Activated CD4-positive, alpha-beta T cell treated with anti-CD3 and anti-CD28 coated beads, Interleukin-10, Interleukin-2, amounts not matched to agents 100 ng/mL and 50 ng/mL, durations not matched to agents 16 hours and 8 hours (primary cell): ENCODE measurements at regions not wholly inside any gene's neighbourhood (a gene's known extent, or its start where the extent isn't known, plus 50 kb on each side); places are given as distances from the start of the nearest gene placed in this dataset.

ENCODE experiments used
- DNase-seq: peaks from one replicate; pipeline ENCODE4 v3.0.0-alpha.2; 2020

DNA sequence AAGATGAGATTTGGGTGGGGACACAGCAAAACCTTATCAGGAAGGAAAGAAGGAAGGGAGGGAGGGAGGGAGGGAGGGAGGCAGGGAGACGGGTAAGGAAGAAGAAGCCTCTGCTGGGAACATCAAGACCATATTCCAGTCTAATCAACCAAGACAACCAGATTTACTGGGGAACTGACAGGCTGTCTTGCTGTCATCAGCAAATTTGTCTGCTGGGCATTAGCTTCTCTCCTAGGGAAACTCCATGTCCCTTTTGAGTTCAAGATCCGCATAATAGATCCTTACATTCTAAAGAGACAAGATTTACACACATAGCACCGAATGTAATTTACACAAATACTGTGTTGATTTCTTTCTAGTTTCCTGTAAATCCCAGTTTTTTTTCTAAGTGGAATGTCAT, 1618.9 kb upstream of the ZEB2 start:
- DNase-seq, result no peak

DNA sequence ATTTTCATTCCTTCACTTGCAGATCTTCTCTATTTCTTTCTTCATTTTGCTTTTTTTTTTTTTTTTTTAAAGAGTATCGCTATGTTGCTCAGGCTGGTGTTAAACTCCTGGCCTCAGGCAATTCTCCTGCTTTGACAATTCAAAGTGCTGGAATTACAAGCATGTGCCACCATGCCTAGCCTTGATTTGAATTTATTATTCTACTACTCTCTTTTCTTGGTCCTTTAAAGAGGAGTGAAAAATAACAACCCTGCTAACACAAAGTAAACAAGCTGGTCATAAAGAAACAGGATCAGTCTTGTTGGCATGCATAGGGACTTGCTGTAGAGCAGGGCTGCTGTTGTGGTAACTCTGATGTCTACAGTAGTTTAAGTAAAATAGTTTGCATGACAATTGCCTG, 1615.3 kb upstream of the ZEB2 start:
- no peak for DNase-seq

DNA sequence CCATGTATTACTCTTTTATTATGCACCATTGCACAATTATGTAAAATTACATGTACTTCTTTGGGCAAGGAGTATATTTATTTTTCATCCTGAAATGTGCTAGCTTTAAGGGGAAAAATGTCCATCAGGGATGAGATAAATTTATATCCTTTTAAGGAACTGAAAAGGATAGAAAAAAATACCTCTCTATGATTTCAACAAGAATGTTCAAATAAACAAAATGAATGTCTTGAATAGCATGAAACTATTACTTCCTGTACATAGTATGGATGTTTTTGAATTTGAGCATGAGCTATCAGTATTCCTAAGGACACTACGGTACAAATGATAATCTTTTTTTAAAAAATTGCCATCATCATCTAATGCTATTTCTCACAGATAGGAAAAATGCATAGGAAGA, 1611.9 kb upstream of the ZEB2 start:
- no peak for DNase-seq

DNA sequence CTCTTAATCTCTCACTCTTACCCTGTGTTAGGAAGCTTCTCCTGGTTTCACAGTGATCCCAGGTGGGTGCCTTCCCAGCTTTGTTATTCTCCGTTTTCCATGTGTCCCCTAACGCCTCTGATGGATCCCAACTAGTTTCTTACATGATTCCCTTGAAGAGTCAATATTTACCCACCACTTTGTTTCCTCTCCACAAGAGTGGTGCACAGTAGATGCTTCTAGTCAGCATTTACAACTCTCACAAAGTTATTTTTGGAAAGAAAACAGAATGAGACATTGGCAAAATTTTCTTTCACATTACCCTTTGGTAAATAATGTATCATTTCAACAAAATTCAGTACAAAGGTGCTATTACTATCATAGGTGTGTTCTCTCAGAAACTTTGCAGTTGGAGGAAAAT, 1611.1 kb upstream of the ZEB2 start:
- DNase-seq, result no peak

DNA sequence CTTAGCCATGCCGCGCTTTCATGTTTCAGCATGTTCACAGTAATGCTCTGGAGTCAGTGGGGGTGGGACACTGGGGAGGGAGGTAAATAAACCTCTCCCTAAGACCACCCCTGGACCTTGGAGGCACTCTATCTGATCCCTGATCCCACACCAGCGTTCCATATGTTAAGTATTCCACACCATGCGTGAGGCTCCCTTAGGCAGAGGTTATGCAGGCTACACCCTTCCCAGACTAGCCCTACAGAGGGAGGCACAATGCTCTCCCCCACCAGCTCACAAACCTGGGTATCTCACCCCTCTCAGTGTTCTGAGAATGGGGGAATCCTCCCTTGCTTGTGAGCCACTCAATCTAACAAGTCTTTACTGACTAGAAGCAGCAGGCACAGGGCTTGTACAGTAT, 1610.4 kb upstream of the ZEB2 start:
- no peak for DNase-seq

DNA sequence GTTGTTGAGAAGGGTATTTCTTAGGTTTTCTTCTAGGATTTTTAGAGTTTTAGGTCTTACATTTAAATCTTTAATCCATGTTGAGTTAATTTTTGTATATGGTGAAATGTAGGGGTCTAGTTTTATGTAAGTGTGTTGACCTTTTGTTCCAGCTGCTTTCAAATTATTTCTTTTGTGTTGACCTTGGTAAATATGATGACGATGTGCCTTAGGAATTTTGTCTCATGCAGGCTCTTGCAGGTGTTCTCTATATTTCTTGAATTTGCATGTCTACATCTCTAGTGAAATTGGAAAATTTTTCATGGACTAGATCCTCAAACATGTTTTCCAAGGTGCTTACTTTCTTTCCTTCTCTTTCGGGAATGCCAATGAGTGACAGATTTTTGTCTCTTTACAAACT, 1609.3 kb upstream of the ZEB2 start:
- no peak for DNase-seq

DNA sequence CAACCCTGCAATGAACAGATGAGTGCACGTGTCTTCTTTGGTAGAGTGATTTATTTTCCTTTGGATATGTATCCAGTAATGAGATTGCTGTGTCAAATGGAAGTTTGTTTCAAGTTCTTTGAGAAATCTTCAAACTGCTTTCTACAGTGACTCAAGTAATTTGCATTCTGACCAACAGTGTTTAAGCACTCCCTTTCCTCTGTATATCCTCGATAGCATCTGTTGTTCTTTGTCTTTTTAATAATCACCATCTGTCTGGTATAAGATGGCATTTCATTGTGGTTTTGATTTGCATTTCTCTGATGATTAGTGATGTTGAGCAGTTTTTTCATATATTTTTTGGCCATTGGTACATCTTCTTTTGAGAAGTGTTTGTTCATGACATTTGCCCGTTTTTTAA, 1608.3 kb upstream of the ZEB2 start:
- no peak for DNase-seq

DNA sequence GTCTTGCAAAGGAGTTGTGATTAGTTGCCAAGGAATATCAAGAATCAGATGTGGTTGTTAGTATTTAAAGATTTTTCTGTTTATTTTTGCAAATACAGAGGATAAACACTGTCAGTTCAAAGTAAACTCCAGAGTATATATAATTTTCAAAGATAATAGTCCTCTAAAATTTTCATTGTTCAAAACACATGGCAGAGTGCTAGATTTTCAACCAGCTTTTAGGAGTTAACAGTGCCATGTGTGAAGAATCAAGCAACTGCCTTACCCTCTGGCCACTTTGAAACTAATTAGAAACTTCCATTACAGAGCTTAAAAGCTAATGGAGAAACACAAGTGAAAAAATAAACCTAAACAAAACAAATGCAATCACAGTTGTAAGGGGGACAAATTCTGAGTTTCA, 1605.6 kb upstream of the ZEB2 start:
- DNase-seq, result no peak

DNA sequence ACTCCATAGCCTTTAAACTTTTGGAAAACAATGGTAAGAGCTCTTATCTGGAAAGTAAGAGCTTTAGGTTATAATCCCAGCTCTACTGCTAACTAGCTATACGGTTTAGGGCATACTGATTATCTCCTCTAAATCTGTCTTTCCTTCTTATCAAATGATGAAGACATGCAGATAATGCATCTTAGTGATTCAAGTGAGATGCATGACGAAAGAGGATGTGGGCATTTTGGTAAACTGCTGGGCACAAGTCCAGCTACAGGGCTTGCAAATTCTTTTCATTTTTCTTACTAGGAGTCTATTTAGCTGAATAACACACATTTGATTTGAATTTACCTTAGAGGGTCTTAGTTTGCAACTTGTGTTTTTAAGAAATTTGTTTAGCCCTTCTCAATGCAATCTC, 1604.8 kb upstream of the ZEB2 start:
- DNase-seq, result no peak

DNA sequence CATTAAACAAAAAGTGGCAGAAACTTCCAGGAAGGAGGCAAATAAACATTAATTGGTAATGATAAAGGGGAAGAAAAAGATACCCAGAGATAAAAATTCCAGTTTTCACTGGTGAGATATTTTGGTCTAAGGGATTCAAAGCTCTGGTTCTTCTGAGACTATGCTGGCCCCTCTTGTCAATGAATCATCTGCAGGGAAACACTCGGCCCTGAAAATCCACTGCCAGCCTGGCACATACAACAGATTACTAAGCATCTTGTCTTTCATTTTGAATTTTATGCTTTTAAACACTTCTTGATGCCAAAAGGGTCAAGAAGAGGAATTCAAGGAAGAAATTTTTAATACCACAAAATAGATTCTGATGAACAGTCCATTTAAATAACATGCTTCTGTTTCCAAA, 1603.8 kb upstream of the ZEB2 start:
- no peak for DNase-seq

DNA sequence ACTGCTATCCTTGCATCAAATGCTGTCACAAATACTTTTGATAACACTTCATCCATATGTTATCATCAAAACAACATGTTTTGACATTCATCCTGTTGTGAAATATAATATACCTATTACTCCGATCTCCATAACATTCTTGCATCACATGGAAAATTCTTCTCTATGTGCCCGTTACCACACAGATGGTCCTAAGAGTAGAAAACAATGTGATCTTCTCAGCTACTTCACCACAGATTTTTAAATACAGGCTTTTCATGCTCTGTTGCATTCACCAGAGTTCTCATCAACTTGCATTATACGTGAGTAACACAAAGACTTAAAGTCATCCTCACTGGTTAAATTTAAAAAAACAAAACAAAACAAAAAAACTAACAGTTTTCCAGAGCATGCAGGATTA, 1603.3 kb upstream of the ZEB2 start:
- DNase-seq, result no peak

DNA sequence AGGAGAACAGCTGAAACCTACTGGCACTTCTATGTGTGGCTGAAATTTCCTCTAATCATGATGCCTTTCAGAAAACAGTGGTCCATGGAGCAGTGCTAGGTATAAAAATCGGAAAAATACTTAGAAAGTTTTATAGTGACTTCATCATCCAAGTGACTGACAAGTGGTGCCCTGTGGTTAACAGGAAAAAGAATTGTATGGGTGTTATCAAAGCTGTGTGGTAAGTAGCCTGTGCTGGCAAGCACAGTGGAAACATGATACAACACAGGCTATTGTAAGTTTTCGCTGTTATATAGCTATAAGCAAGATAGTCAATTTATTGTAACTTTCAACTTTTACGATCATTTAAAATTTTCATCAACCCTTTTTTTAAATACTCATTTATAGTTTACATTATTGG, 1599.7 kb upstream of the ZEB2 start:
- DNase-seq, result no peak

DNA sequence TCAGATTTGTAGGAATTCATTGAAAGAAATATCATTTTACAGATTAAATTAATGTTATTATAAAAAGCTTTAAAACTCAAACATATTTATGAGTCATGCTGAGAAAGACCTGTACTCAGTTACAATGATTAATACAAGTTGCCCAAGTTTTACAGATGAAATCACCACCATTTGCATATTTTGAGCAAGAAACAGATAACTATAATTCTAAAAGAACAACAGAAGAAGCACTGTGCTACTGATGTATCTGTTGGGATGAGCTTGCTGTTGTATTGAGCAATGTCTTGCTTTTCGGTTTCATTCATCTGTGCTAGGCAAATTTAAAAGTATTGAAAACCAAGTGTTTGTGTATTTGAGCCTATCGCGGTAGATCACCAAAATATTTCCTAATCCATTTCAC, 1589.1 kb upstream of the ZEB2 start:
- DNase-seq, result no peak

DNA sequence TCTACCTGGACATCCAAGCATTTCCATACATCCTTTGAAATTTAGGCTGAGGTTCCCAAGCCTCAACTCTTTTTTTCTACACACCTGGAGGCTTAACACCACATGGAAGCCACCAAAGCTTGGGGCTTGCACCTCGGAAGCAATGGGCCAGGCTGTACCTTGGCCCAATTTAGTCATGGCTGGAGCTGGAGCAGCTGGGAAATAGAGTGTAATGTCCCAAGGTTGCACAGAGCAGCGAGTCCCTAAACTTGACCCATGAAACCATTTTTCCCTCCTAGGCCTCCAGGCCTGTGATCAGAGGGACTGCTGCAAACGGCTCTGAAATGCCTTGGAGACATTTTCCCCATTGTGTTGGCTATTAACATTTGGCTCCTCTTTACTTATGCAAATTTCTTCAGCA, 1574.3 kb upstream of the ZEB2 start:
- DNase-seq, result no peak

DNA sequence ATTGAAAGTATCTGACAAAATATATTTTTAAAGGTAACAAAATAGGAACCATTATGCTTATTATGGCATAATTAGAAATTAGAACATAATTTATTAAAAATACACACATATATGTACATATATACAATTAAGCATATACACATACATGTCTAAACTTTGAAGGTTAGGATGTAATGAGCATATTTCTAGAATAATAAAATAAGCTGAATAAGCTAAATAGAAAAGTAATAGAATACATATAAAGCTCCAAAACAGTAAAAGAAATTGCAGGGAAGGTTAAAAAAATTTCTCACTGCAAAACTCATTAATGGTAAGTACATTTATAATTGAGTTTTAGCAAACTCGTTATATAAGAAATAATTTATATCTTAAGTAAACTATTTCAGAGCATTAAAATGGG, 1561.5 kb upstream of the ZEB2 start:
- DNase-seq, result no peak

DNA sequence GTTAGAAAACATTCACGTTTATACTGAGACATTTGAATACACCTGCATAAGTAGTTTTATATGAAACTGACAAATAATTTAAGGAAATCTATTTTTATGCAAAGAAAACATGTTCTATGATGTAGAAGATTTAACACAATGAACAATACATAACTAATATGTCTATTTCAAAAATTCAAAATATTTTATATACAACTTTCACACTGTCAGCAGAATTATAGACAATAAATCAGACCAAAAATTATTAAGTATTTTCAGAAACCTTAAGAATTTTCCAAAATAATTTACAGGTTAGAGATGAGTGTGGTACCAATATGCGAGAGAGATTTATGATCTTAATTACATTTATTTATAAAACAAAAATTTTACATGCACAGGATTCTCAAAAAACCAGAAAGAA, 1561.0 kb upstream of the ZEB2 start:
- DNase-seq, result no peak

DNA sequence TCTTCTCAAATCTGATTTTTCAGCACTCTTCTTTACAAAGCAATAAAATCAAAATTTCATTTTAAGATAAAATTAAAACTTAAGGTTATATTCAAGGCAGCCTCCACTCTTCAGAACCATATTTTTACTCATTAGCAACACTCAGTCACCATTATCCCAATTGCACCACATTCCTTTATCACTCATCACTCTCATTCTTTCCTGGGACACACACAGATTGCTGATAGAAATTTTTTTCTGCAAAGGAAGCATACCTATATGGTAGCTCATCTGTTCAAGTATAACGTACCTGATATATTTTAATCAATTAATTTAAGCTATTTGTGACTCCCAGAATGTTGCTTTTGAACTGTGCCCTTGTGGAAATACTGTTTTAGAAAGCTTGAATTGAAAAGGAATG, 1559.3 kb upstream of the ZEB2 start:
- no peak for DNase-seq

DNA sequence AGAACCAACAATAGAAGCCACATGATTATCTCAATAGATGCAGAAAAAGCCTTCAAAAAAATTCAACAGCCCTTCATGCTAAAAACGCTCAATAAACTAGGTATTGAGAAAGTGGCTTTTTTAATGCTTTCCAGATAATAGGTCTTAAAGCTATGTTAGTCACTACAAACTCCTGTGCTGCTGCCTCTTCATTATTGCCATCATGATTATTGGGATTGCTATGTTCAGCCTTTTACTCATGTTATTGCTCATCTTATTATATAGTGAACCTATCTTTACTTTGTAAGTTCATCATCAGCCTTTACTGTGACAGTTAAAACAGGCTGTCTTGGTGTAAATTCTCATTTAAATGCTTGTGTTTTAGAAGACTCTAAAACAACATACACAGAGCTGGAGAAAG, 1557.2 kb upstream of the ZEB2 start:
- DNase-seq, result no peak

DNA sequence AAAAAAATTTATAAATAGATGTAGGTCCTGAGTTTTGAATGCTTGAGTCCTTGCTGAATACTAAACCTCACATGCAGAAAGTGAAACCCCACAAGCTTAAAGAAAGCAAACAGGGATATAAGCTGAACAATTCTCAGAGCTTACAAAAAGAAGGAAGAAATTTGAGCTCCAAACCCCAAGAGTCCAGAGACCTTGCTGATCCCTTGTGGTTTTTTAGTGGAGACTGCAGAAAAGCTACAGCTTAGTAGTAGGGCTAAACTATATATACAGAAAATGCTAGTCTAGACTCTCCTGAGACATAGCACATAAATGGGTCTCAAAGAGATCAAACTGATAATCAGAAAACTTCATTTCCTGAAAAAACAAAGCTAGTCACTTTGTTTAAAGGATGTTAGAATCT, 1548.1 kb upstream of the ZEB2 start:
- DNase-seq, result no peak

DNA sequence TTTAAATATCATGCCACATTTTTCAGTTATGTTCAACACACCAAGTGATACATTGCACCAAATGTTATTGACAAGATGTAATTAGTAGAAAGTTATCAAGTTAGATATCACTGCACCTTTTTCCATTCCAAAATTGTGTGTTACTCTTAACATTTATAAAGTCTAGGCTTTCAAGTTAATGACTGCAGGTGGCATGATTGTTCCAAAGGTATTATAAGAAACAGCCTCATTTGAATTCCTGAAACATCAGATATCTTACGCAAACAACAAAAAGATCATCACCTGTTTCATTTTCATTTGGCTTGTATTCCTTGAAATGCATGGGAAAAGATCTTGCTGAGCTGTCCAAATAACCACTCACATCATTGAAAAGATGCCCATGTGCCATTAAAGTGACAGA, 1528.2 kb upstream of the ZEB2 start:
- no peak for DNase-seq

DNA sequence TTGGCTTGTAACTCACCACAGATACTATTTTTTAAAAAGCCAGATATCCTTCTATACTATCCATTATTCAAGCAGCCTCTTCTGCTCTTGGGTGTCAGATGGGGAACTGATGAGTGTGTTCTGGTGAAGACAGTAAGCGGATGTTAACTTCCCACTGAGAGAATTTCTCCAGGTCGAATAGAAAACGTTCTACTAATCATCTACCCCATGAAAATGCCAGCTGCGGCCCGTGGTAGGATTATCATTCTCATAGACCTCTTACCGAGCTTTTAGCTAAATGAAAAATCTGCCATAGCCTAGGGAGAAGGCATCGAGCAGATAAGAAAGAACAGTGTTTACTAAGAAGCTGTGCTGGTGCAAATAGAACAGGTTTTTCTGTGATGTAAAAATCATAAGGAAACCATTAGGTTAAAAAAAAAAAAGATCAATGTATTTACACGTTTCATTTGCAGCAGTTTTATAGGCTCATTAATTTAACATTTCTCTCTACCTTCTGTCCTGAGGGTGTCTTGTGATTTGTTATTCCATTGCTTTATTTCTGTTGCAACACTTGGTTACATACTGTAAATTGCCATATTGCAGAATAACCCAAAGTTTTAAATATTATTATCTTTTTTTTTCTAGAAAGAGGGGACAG, 1521.5 kb upstream of the ZEB2 start:
- DNase-seq, result no peak

DNA sequence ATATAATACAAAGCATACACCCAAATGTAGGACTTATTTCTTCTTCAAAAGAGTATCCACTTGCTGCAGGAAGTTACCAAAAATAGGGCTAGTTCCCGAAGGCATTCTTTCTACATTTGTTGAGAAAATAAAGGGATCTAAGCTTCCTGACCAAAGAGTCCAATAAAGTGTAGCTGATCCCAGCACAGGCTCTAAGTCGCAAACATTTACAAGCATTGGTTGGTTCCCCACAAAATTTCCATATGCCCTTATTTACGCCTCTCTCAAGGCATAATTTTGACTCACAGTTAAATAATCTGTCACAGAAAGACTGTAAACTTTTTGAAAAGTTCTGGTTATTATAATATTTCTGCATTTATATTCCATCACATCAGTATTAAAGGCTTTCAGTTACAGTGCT, 1520.1 kb upstream of the ZEB2 start:
- no peak for DNase-seq

DNA sequence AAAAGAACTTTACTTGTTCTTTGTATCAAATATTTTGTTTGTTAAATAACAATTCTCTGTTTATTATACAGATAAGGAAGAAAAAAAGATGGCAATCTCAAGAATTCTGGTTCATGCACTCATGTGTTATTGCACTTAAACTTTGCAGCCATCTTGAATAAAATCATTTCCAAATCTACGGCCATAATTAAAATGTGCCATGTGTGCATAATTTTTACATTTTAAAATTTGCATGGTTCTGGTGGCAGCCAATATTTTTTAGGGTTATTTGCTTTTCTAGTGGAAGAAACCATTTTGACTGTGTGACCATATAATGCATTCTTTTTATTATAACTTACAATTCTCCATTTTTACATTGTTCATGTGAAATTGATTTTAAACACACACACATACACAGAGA, 1518.1 kb upstream of the ZEB2 start:
- DNase-seq, result no peak

DNA sequence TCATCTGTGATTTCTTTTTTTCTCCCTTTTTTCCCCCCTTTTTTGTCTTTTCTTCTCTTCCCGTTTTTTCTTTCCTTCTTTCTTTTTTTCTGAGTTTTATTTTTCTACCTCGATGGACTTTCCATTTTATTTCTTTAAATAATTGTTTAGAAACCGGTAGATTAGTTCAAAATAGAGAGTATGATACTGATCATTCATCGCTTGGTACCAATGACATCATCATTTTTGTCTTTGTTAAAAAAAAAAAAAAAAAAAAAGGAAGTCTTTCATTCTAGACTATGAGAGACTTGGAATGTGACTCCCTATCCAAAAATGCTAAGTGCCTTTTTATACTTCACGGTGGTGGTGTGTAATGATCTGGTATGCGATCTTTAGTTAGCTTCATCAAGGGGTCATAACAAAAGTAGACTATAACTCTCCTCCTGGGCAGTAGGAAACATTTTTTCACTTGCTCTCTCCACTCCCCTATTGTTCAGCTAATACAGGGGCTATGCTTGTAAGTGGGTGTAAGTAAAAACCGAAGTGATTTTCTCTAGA, 1517.5 kb upstream of the ZEB2 start:
- no peak for DNase-seq

DNA sequence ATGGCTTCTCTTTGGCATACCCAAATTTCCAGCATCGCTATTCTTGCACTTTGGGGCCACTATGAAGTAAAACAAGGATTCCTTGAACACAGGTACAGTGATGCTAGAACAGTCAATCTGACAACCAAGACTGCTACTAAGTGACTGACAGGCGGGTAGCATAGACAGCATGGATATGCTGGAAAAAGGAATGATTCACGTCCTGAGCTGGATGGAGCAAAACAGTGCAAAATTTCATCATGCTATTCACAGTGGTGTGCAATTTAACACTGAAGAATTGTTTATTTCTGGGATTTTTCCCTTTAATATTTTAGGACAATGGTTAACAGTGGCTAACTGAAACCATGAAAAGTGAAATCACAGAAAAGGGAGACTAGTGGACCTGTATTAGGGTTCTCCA, 1511.2 kb upstream of the ZEB2 start:
- no peak for DNase-seq

DNA sequence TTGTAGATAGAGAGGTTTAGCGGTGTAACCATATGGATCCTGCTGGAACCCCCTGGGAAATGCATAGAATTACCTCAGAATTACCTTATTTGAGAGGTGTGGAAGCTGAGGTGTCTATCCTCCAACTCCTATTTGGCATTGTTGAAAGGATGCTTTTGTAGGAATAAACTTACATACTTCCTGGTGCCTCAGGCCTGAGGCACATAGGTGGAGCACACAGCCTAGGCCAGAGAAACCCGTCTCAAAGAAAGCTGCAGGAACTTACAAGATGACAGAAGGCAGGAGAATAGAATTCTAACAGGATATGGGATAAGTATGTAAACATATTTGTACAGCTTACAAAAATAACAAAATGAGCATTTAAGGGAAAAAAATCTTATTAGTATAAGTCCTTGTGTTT, 1507.2 kb upstream of the ZEB2 start:
- DNase-seq, result no peak
